Epithelial cell of esophagus (primary cell): ENCODE measurements at regions not wholly inside any gene's neighbourhood (a gene's known extent, or its start where the extent isn't known, plus 50 kb on each side); places are given as distances from the start of the nearest gene placed in this dataset.
"Not testable (repeated sequence)": the region's sequence is repeated elsewhere in the genome, so short reads cannot be mapped to it uniquely, and the experiment has no call there.

Source experiments
- DNase-seq: peaks from one replicate; pipeline ENCODE4 v3.0.0; 2010; ENCODE audit warnings: low read depth
- H3K4me3 ChIP-seq: 2 replicates; pipeline ENCODE4 v1.5.1; 2011; ENCODE audit warnings: mild to moderate bottlenecking, low read length, control low read depth
- CTCF ChIP-seq: IDR thresholded peaks from 2 replicates; pipeline ENCODE4 v1.5.1; 2011; ENCODE audit warnings: low read depth, mild to moderate bottlenecking, low read length, control low read depth, inconsistent platforms; ENCODE audit not compliant: insufficient read depth; ENCODE audit errors: missing control alignments

- DNase-seq = no peak
- no peak overlapping the region for H3K4me3 ChIP-seq
- no peak for TF ChIP-seq CTCF
These were observed 81.9 kb upstream of the TOPAZ1 start for GRCh38 chr3:44159696-44160300.

- DNase-seq = no peak
- no peak overlapping the region for H3K4me3 ChIP-seq
- no peak for TF ChIP-seq CTCF
These were observed 80.9 kb upstream of the TOPAZ1 start for GRCh38 chr3:44160818-44161217.

- H3K4me3 ChIP-seq = no peak overlapping the region
- no peak for DNase-seq
- no peak for TF ChIP-seq CTCF
These were observed 69.8 kb upstream of the TOPAZ1 start for GRCh38 chr3:44171891-44172290.

- not testable (repeated sequence) for H3K4me3 ChIP-seq, DNase-seq
These were observed 69.0 kb upstream of the TOPAZ1 start for GRCh38 chr3:44172701-44173100.

- no peak for DNase-seq
- no peak overlapping the region for H3K4me3 ChIP-seq
- no peak for TF ChIP-seq CTCF
These were observed 68.4 kb upstream of the TOPAZ1 start for GRCh38 chr3:44173263-44173662.

- no peak overlapping the region for H3K4me3 ChIP-seq
- no peak for DNase-seq
- no peak for TF ChIP-seq CTCF
These were observed 66.6 kb upstream of the TOPAZ1 start for GRCh38 chr3:44175070-44175469.

GRCh38 chr3:44179246-44179645, 62.4 kb upstream of the TOPAZ1 start:
- DNase-seq = no peak
- no peak for TF ChIP-seq CTCF
- no peak overlapping the region for H3K4me3 ChIP-seq
